ENCODE measurements at regions not wholly inside any gene's neighbourhood (a gene's known extent, or its start where the extent isn't known, plus 50 kb on each side); places are given as distances from the start of the nearest gene placed in this dataset.

GRCh38 chr7:67377939-67378862 lies 381.6 kb downstream of the TYW1 start:
- TF ChIP-seq EP300 (IDR thresholded peaks at IDR 0.05) (no peak), CTCF (IDR thresholded peaks at IDR 0.05) (peak; percentile 77 to 86 (median 78))
- WGBS, result 46% methylated on average over 10 of the region's 16 CpGs
- Histone ChIP-seq H3K27ac (replicated peaks in 1 of 4) (no peak overlapping the region), H3K36me3 (no peaks in the 10 kb centered on the region), H3K4me3 (no peak overlapping the region), H3K9me3 (peaks cover 0 to 10% (median 5%) of the 10 kb centered on the region in 4 donors), H3K4me1 (peaks cover 0 to 18% (median 15%) of the 10 kb centered on the region in 4 donors), H3K27me3 (no peaks in the 10 kb centered on the region)
- intact Hi-C loops (cut with DNase I), result loop anchor here (5.0 kb wide), 1 partner anchor 249 kb away; no protein-coding TSS in a partner anchor
- no peak for DNase-seq (ENCODE audit: extremely low spot score)

GRCh38 chr7:67380326-67380725 lies 383.7 kb downstream of the TYW1 start:
- 77% methylated on average over 4 of the region's 4 CpGs for WGBS

GRCh38 chr7:67380858-67381257 lies 384.2 kb downstream of the TYW1 start:
- no peak overlapping the region for H3K4me3 ChIP-seq
- 78% methylated on average over 4 of the region's 4 CpGs for WGBS
- peaks cover 0 to 18% (median 15%) of the 10 kb centered on the region in 4 donors for H3K4me1 ChIP-seq
- H3K27me3 ChIP-seq, result no peaks in the 10 kb centered on the region
- intact Hi-C loops (cut with DNase I), result no loop called here
- TF ChIP-seq POLR2A (IDR thresholded peaks at IDR 0.05; ENCODE audit: low read depth) (no peak), CTCF (IDR thresholded peaks at IDR 0.05) (no peak), EP300 (IDR thresholded peaks at IDR 0.05) (no peak), POLR2AphosphoS5 (IDR thresholded peaks at IDR 0.05) (no peak)
- H3K9me3 ChIP-seq, result no peaks in the 10 kb centered on the region
- no peak for DNase-seq (ENCODE audit: extremely low spot score)
- no peak overlapping the region for H3K27ac ChIP-seq (replicated peaks in 1 of 4)
- H3K36me3 ChIP-seq, result no peaks in the 10 kb centered on the region

More at GRCh38 chr7:67380326-67380725, 383.7 kb downstream of the TYW1 start:
- Histone ChIP-seq H3K27ac (replicated peaks in 1 of 4) (no peak overlapping the region), H3K27me3 (no peaks in the 10 kb centered on the region), H3K4me1 (peaks cover 0 to 18% (median 15%) of the 10 kb centered on the region in 4 donors), H3K4me3 (no peak overlapping the region), H3K9me3 (peaks cover 0 to 5% (median 2%) of the 10 kb centered on the region in 4 donors), H3K36me3 (no peaks in the 10 kb centered on the region)
- DNase-seq (ENCODE audit: extremely low spot score), result no peak
- TF ChIP-seq POLR2AphosphoS5 (IDR thresholded peaks at IDR 0.05) (no peak), EP300 (IDR thresholded peaks at IDR 0.05) (no peak), CTCF (IDR thresholded peaks at IDR 0.05) (no peak), POLR2A (IDR thresholded peaks at IDR 0.05; ENCODE audit: low read depth) (no peak)
- intact Hi-C loops (cut with DNase I), result no loop called here

GRCh38 chr7:67387851-67388250 lies 391.2 kb downstream of the TYW1 start:
- Histone ChIP-seq H3K36me3 (no peaks in the 10 kb centered on the region), H3K27me3 (no peaks in the 10 kb centered on the region), H3K4me1 (no peaks in the 10 kb centered on the region), H3K27ac (replicated peaks in 1 of 4) (no peak overlapping the region), H3K9me3 (no peaks in the 10 kb centered on the region), H3K4me3 (no peak overlapping the region)
- no peak for TF ChIP-seq POLR2AphosphoS5 (IDR thresholded peaks at IDR 0.05)
- TF ChIP-seq EP300 (IDR thresholded peaks at IDR 0.05), result no peak
- TF ChIP-seq CTCF (IDR thresholded peaks at IDR 0.05), result no peak
- no peak for TF ChIP-seq POLR2A (IDR thresholded peaks at IDR 0.05; ENCODE audit: low read depth)
- intact Hi-C loops (cut with DNase I), result no loop called here
- DNase-seq (ENCODE audit: extremely low spot score), result no peak
- WGBS, result 83% methylated on average over 4 of the region's 4 CpGs

Data from esophagus muscularis mucosa (tissue), 4 donors.